Transverse colon (tissue), 4 donors: ENCODE measurements at regions not wholly inside any gene's neighbourhood (a gene's known extent, or its start where the extent isn't known, plus 50 kb on each side); places are given as distances from the start of the nearest gene placed in this dataset.

Experiments used
- DNase-seq: peaks from one replicate; pipeline ENCODE4 v3.0.0-alpha.2; 2019
- H3K27ac ChIP-seq, 4 donors: fragments of 200-600 bp; sonication (generic); 2 replicates each; pipeline ENCODE4 v1.5.1; 2016 to 2018; ENCODE audit warnings: inconsistent platforms in 4 of 4
- H3K27me3 ChIP-seq: fragments of 200-600 bp; sonication (generic); 2 replicates; pipeline ENCODE4 v1.5.1; 2017; ENCODE audit warnings: inconsistent platforms
- H3K36me3 ChIP-seq, 4 donors: fragments of 200-600 bp; sonication (generic); 2 replicates each; pipeline ENCODE4 v1.5.1; 2017 to 2019; ENCODE audit warnings: inconsistent platforms in 4 of 4
- H3K4me1 ChIP-seq, 4 donors: fragments of 200-600 bp; sonication (generic); 2 replicates each; pipeline ENCODE4 v1.5.1; 2017 to 2020; ENCODE audit warnings: inconsistent platforms in 4 of 4
- H3K4me3 ChIP-seq, 4 donors: fragments of 200-600 bp; sonication (generic); 1 replicate in 1 of 4; 2 replicates in 3 of 4; pipeline versions ENCODE4 v1.5.1 to v1.6.1; 2017 to 2019; ENCODE audit warnings: inconsistent platforms in 4 of 4
- H3K9me3 ChIP-seq, 2 donors: fragments of 200-600 bp; sonication (generic); 2 replicates each; pipeline ENCODE4 v1.5.1; 2017 to 2019; ENCODE audit warnings: inconsistent platforms in 2 of 2
- CTCF ChIP-seq, 5 experiments: fragments of 200-600 bp in 3 of 5; fragments of 450-650 bp in 2 of 5; sonication (generic) in 3 of 5; IDR thresholded peaks; 1 replicate in 2 of 5; 2 replicates in 3 of 5; pipeline ENCODE4 v1.5.1; 2016 to 2017; ENCODE audit warnings: antibody characterized with exemption in 5 of 5, inconsistent platforms in 3 of 5, mild to moderate bottlenecking in 2 of 5, moderate library complexity in 1 of 5
- EP300 ChIP-seq: sonication (generic); formaldehyde crosslinking; IDR thresholded peaks from one replicate; pipeline ENCODE4 v1.6.1; 2017; ENCODE audit warnings: antibody characterized with exemption, low read depth
- POLR2A ChIP-seq: fragments of 450-650 bp; IDR thresholded peaks from one replicate; pipeline ENCODE4 v1.6.1; 2016; ENCODE audit warnings: antibody characterized with exemption, mild to moderate bottlenecking, moderate library complexity
- POLR2AphosphoS5 ChIP-seq, 3 donors: sonication (generic); formaldehyde crosslinking; IDR thresholded peaks; one replicate each; pipeline ENCODE4 v1.6.1; 2016; ENCODE audit warnings: antibody characterized with exemption in 3 of 3
- WGBS, 2 donors: methylation state at CpG; one replicate each; pipeline ENCODE4 v1.1.5; 2018; ENCODE audit warnings: low coverage in 1 of 2; 5-methylcytosine and 5-hydroxymethylcytosine counted together
- in situ Hi-C, 4 donors: fragments of 200-750 bp; cut with MboI; loops; one replicate each; pipeline versions ENCODE4 v1.15.0 to v1.15.1; 2017; ENCODE audit warnings: low sequenced_read_pairs in 3 of 4, low pct_ligation_motif_present in 1 of 4, low pct_unique_long_range_greater_than_20kb in 1 of 4
- intact Hi-C: fragments of 100-400 bp; cut with DNase I; formaldehyde crosslinking; loops from one replicate; pipeline ENCODE4 v1.15.1; 2023; ENCODE audit warnings: low total_unique reads

GRCh38 chr5:114166081-114166480 lies 195.8 kb upstream of the KCNN2 start:
- H3K27ac ChIP-seq: no peak overlapping the region
- intact Hi-C loops (loop anchor here (5.0 kb wide), 1 partner anchor 1271 kb away; no protein-coding TSS in a partner anchor), in situ Hi-C loops (no loop called here)
- no peaks in the 10 kb centered on the region for H3K4me1 ChIP-seq
- 81 to 86% methylated on average over 5 of the region's 5 CpGs for WGBS, 2 donors
- no peaks in the 10 kb centered on the region for H3K27me3 ChIP-seq
- no peak overlapping the region for H3K4me3 ChIP-seq
- no peak for TF ChIP-seq POLR2A
- TF ChIP-seq POLR2AphosphoS5 (IDR thresholded peaks at IDR 0.05): no peak
- TF ChIP-seq EP300: no peak
- no peak for TF ChIP-seq CTCF (IDR thresholded peaks at IDR 0.05)
- H3K9me3 ChIP-seq: no peaks in the 10 kb centered on the region
- H3K36me3 ChIP-seq: no peaks in the 10 kb centered on the region
- no peak for DNase-seq

- in situ Hi-C loops (no loop called here), intact Hi-C loops (no loop called here)
- TF ChIP-seq POLR2AphosphoS5 (IDR thresholded peaks at IDR 0.05) (no peak), POLR2A (no peak), EP300 (no peak), CTCF (IDR thresholded peaks at IDR 0.05) (no peak)
- H3K9me3 ChIP-seq: peaks cover 0 to 6% of the 10 kb centered on the region in 2 donors
- no peak overlapping the region for H3K27ac ChIP-seq
- 67% methylated on average over 2 of the region's 2 CpGs; no CpG with 5 or more reads in 1 of the 2 donors for WGBS, 2 donors
- H3K4me1 ChIP-seq: no peaks in the 10 kb centered on the region
- no peak for DNase-seq
- no peaks in the 10 kb centered on the region for H3K36me3 ChIP-seq
- no peak overlapping the region for H3K4me3 ChIP-seq
- H3K27me3 ChIP-seq: no peaks in the 10 kb centered on the region
These were observed 187.7 kb upstream of the KCNN2 start for GRCh38 chr5:114174131-114174530.

- no peaks in the 10 kb centered on the region for H3K4me1 ChIP-seq
- H3K9me3 ChIP-seq: peaks cover 0 to 6% of the 10 kb centered on the region in 2 donors
- no peak overlapping the region for H3K27ac ChIP-seq
- no peak overlapping the region for H3K4me3 ChIP-seq
- DNase-seq: no peak
- in situ Hi-C loops: no loop called here
- 82 to 83% methylated on average over 1 of the region's 1 CpG for WGBS, 2 donors
- no peak for TF ChIP-seq POLR2AphosphoS5 (IDR thresholded peaks at IDR 0.05)
- no peak for TF ChIP-seq POLR2A
- TF ChIP-seq EP300: no peak
- no peak for TF ChIP-seq CTCF (IDR thresholded peaks at IDR 0.05)
- no peaks in the 10 kb centered on the region for H3K27me3 ChIP-seq
- no peaks in the 10 kb centered on the region for H3K36me3 ChIP-seq
- intact Hi-C loops: no loop called here
These were observed 187.0 kb upstream of the KCNN2 start for GRCh38 chr5:114174837-114175236.

- Histone ChIP-seq H3K27ac (no peak overlapping the region), H3K27me3 (no peaks in the 10 kb centered on the region), H3K4me1 (no peaks in the 10 kb centered on the region), H3K36me3 (no peaks in the 10 kb centered on the region), H3K9me3 (peaks cover 0 to 6% of the 10 kb centered on the region in 2 donors), H3K4me3 (no peak overlapping the region)
- no peak for DNase-seq
- in situ Hi-C loops (no loop called here), intact Hi-C loops (no loop called here)
- no peak for TF ChIP-seq POLR2A
- no peak for TF ChIP-seq CTCF (IDR thresholded peaks at IDR 0.05)
- no peak for TF ChIP-seq POLR2AphosphoS5 (IDR thresholded peaks at IDR 0.05)
- TF ChIP-seq EP300: no peak
These were observed 185.5 kb upstream of the KCNN2 start for GRCh38 chr5:114176356-114176755.
